ENCODE measurements at regions not wholly inside any gene's neighbourhood (a gene's known extent, or its start where the extent isn't known, plus 50 kb on each side); places are given as distances from the start of the nearest gene placed in this dataset.

DNA sequence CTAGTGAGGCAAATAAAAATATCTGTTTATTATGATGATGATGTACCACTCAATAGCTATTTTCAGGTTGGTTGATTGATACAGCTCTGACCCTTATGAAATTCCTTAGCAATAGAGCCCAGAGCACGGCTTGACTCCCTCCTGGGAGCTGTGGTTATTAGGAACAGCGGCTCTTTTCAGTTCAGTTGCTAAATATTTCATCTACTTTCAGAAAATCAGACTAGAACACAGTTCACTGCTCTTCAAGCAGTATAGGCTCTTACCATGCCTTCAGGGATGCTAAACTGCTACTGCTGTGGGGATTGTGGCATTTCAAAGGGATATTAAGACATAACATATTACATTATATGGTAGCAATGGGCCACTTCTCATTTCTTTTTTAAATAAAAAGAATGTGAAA lies 218.8 kb downstream of the SNCA start:
- H3K4me1 ChIP-seq = no peaks in the 10 kb centered on the region
- no peaks in the 10 kb centered on the region for H3K9me3 ChIP-seq
- no peaks in the 10 kb centered on the region for H3K27me3 ChIP-seq (ENCODE audit: insufficient read depth in 3 of 3, low read length in 2 of 3)
- no peak for DNase-seq
- ATAC-seq = no peak
- H3K27ac ChIP-seq = no peak overlapping the region
- no peaks in the 10 kb centered on the region for H3K36me3 ChIP-seq (ENCODE audit: insufficient read depth in 1 of 2, low read depth in 1 of 2)
- WGBS, 3 donors = 56 to 67% (median 62%) methylated on average over 2 of the region's 2 CpGs
- intact Hi-C loops (cut with DNase I) = no loop called here
- TF ChIP-seq, protein P1, sequence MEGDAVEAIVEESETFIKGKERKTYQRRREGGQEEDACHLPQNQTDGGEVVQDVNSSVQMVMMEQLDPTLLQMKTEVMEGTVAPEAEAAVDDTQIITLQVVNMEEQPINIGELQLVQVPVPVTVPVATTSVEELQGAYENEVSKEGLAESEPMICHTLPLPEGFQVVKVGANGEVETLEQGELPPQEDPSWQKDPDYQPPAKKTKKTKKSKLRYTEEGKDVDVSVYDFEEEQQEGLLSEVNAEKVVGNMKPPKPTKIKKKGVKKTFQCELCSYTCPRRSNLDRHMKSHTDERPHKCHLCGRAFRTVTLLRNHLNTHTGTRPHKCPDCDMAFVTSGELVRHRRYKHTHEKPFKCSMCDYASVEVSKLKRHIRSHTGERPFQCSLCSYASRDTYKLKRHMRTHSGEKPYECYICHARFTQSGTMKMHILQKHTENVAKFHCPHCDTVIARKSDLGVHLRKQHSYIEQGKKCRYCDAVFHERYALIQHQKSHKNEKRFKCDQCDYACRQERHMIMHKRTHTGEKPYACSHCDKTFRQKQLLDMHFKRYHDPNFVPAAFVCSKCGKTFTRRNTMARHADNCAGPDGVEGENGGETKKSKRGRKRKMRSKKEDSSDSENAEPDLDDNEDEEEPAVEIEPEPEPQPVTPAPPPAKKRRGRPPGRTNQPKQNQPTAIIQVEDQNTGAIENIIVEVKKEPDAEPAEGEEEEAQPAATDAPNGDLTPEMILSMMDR (IDR thresholded peaks at IDR 0.05) = no peak
- no peak overlapping the region for H3K4me3 ChIP-seq

DNA sequence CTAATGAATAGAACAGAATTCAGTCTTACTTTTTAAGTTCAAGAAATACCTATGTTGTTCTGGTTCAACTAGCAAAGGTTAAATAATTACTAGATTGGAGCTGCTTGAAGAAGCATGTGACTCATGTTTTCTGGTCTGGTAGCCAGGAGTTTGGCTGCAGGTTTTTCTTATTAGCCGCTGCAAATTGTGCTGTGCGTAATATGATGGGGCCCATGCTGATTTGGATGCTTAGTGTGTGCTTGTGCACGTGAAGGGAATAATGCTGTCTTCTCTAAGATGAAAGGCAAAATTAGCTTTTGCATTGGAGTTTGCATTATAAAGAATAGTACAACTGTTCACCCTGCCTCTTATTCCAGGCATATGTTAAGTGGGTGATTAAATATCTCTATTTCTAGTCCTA lies 219.6 kb downstream of the SNCA start:
- Histone ChIP-seq H3K27ac (no peak overlapping the region), H3K4me1 (no peaks in the 10 kb centered on the region), H3K27me3 (ENCODE audit: insufficient read depth in 3 of 3, low read length in 2 of 3) (no peaks in the 10 kb centered on the region), H3K36me3 (ENCODE audit: insufficient read depth in 1 of 2, low read depth in 1 of 2) (no peaks in the 10 kb centered on the region), H3K9me3 (no peaks in the 10 kb centered on the region), H3K4me3 (no peak overlapping the region)
- intact Hi-C loops (cut with DNase I) = no loop called here
- DNase-seq = no peak
- 61 to 84% (median 69%) methylated on average over 3 of the region's 3 CpGs for WGBS, 3 donors
- no peak for ATAC-seq
- TF ChIP-seq, protein P1 (IDR thresholded peaks at IDR 0.05) = no peak

- ATAC-seq (no peak), DNase-seq (no peak)
- intact Hi-C loops (cut with DNase I) = no loop called here
- whole genome bisulfite sequencing, 3 donors = 36 to 40% (median 38%) methylated on average over 2 of the region's 2 CpGs
- Histone ChIP-seq H3K27ac (no peak overlapping the region), H3K9me3 (no peaks in the 10 kb centered on the region), H3K27me3 (ENCODE audit: insufficient read depth in 3 of 3, low read length in 2 of 3) (no peaks in the 10 kb centered on the region), H3K4me1 (no peaks in the 10 kb centered on the region), H3K36me3 (ENCODE audit: insufficient read depth in 1 of 2, low read depth in 1 of 2) (no peaks in the 10 kb centered on the region), H3K4me3 (no peak overlapping the region)
- TF ChIP-seq, protein P1 (IDR thresholded peaks at IDR 0.05) = no peak
Observed at GRCh38 chr4:89616382-89616781, 220.6 kb downstream of the SNCA start.

GRCh38 chr4:89615051-89615450 lies 221.9 kb downstream of the SNCA start:
- DNase-seq (no peak), ATAC-seq (no peak)
- Histone ChIP-seq H3K27ac (no peak overlapping the region), H3K4me3 (no peak overlapping the region), H3K27me3 (ENCODE audit: insufficient read depth in 3 of 3, low read length in 2 of 3) (no peaks in the 10 kb centered on the region), H3K4me1 (no peaks in the 10 kb centered on the region), H3K36me3 (ENCODE audit: insufficient read depth in 1 of 2, low read depth in 1 of 2) (no peaks in the 10 kb centered on the region), H3K9me3 (no peaks in the 10 kb centered on the region)
- WGBS, 3 donors = 77 to 85% (median 77%) methylated on average over 4 of the region's 4 CpGs
- TF ChIP-seq, protein P1 (IDR thresholded peaks at IDR 0.05) = no peak
- intact Hi-C loops (cut with DNase I) = no loop called here

DNA sequence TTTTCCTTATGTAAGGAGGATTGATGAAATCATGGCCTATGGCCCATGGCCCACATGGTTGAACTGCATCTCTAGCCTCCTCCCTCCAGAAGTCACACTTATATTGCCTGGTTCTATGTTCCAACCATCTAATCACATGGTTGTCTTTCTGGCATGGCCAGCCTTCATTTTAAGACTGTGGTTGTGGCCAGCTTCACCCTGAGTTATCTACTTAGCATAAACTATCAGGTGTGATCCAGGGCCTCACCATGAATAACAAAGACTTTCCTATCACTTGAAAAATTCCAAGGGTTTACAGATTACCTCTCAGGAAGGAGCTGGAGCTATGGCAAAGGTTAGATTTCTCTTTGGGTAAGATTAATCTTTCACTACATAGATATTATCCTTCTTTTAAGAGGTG lies 222.8 kb downstream of the SNCA start:
- Histone ChIP-seq H3K4me3 (no peak overlapping the region), H3K36me3 (ENCODE audit: insufficient read depth in 1 of 2, low read depth in 1 of 2) (no peaks in the 10 kb centered on the region), H3K9me3 (no peaks in the 10 kb centered on the region), H3K27ac (no peak overlapping the region), H3K4me1 (no peaks in the 10 kb centered on the region), H3K27me3 (ENCODE audit: insufficient read depth in 3 of 3, low read length in 2 of 3) (no peaks in the 10 kb centered on the region)
- DNase-seq = no peak
- TF ChIP-seq, protein P1 (IDR thresholded peaks at IDR 0.05) = no peak
- ATAC-seq = no peak
- intact Hi-C loops (cut with DNase I) = no loop called here
